Smooth muscle cell (in vitro differentiated cells): ENCODE measurements at regions not wholly inside any gene's neighbourhood (a gene's known extent, or its start where the extent isn't known, plus 50 kb on each side); places are given as distances from the start of the nearest gene placed in this dataset.

ENCODE experiments used
- DNase-seq: peaks from one replicate; lab custom pipeline; 2025; ENCODE audit not compliant: unreplicated experiment; lab: John Stamatoyannopoulos, UW
- H2AFZ ChIP-seq: fragments of 200-600 bp; sonication (generic); 2 replicates; pipeline ENCODE4 v1.6.0; 2016; ENCODE audit warnings: antibody characterized with exemption, low read depth, mild to moderate bottlenecking
- H3F3A ChIP-seq: fragments of 200-600 bp; sonication (generic); 2 replicates; pipeline ENCODE4 v1.6.0; 2017; ENCODE audit warnings: antibody characterized with exemption, low read depth
- H3K27ac ChIP-seq: fragments of 200-600 bp; sonication (generic); 2 replicates; pipeline ENCODE4 v1.5.1; 2016; ENCODE audit warnings: low read depth, mild to moderate bottlenecking
- H3K27me3 ChIP-seq: fragments of 200-600 bp; sonication (generic); 2 replicates; pipeline ENCODE4 v1.6.1; 2016; ENCODE audit warnings: low read depth, mild to moderate bottlenecking
- H3K36me3 ChIP-seq: fragments of 200-600 bp; sonication (generic); 2 replicates; pipeline ENCODE4 v1.5.1; 2016; ENCODE audit warnings: low read depth
- H3K4me1 ChIP-seq: fragments of 200-600 bp; sonication (generic); 2 replicates; pipeline ENCODE4 v1.5.1; 2016; ENCODE audit warnings: low read depth
- H3K4me2 ChIP-seq: fragments of 200-600 bp; sonication (generic); 2 replicates; pipeline ENCODE4 v1.6.0; 2016; ENCODE audit warnings: mild to moderate bottlenecking
- H3K4me3 ChIP-seq: fragments of 200-600 bp; sonication (generic); 2 replicates; pipeline ENCODE4 v1.5.1; 2016; ENCODE audit warnings: mild to moderate bottlenecking
- H3K79me2 ChIP-seq: fragments of 200-600 bp; sonication (generic); 2 replicates; pipeline ENCODE4 v1.6.0; 2016; ENCODE audit warnings: low read depth, mild to moderate bottlenecking
- H3K9ac ChIP-seq: fragments of 200-600 bp; sonication (generic); 2 replicates; pipeline ENCODE4 v1.6.0; 2016; ENCODE audit warnings: low read depth
- H3K9me3 ChIP-seq: fragments of 200-600 bp; sonication (generic); replicated peaks from 2 replicates; pipeline ENCODE4 v1.5.1; 2016; ENCODE audit warnings: low read depth
- H4K20me1 ChIP-seq: fragments of 200-600 bp; sonication (generic); 2 replicates; pipeline ENCODE4 v1.6.0; 2016; ENCODE audit warnings: low read depth
- WGBS: methylation state at CpG from one replicate; pipeline ENCODE4 v1.1.7; 2016; ENCODE audit warnings: low lambda C conversion rate; 5-methylcytosine and 5-hydroxymethylcytosine counted together
- TF ChIP-seq, protein P1 (sequence below): fragments of 200-600 bp; sonication (generic); IDR thresholded peaks from 2 replicates; pipeline ENCODE4 v1.5.1; 2017; ENCODE audit warnings: borderline replicate concordance, mild to moderate bottlenecking, antibody characterized with exemption; ENCODE audit not compliant: insufficient read depth, poor library complexity, severe bottlenecking

DNA sequence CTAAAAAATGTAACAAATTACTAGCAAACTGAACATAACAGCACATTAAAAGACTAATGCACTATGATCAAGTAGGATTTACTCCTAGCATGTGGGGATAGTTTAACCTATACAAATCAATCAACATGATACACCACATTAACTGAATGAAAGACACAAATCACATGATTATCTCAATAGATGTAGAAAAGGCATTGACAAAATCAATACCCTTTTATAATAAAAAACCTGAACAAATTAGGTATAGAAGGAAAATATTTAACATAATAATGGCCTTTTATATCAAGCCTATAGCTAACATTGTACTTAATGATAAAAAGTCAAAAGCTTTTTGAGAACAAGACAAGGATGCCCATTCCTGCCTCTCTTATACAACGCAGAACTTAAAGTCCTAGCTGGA lies 540.0 kb downstream of the RERGL start:
- Histone ChIP-seq H3K79me2 (no peaks in the 10 kb centered on the region), H3K9ac (no peak overlapping the region), H3F3A (no peaks in the 10 kb centered on the region), H3K36me3 (no peaks in the 10 kb centered on the region), H3K27me3 (no peaks in the 10 kb centered on the region), H3K4me1 (no peaks in the 10 kb centered on the region), H3K4me3 (no peak overlapping the region), H3K9me3 (no peaks in the 10 kb centered on the region), H3K4me2 (no peak overlapping the region), H3K27ac (no peak overlapping the region), H2AFZ (no peak overlapping the region), H4K20me1 (no peaks in the 10 kb centered on the region)
- TF ChIP-seq, protein P1, sequence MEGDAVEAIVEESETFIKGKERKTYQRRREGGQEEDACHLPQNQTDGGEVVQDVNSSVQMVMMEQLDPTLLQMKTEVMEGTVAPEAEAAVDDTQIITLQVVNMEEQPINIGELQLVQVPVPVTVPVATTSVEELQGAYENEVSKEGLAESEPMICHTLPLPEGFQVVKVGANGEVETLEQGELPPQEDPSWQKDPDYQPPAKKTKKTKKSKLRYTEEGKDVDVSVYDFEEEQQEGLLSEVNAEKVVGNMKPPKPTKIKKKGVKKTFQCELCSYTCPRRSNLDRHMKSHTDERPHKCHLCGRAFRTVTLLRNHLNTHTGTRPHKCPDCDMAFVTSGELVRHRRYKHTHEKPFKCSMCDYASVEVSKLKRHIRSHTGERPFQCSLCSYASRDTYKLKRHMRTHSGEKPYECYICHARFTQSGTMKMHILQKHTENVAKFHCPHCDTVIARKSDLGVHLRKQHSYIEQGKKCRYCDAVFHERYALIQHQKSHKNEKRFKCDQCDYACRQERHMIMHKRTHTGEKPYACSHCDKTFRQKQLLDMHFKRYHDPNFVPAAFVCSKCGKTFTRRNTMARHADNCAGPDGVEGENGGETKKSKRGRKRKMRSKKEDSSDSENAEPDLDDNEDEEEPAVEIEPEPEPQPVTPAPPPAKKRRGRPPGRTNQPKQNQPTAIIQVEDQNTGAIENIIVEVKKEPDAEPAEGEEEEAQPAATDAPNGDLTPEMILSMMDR, result no peak
- WGBS, result 93% methylated on average over 1 of the region's 1 CpG
- no peak for DNase-seq

- 83% methylated on average over 2 of the region's 2 CpGs for WGBS
- no peak overlapping the region for H2AFZ ChIP-seq
- no peak overlapping the region for H3K27ac ChIP-seq
- H3K4me3 ChIP-seq, result no peak overlapping the region
- no peaks in the 10 kb centered on the region for H3K36me3 ChIP-seq
- H3K4me1 ChIP-seq, result no peaks in the 10 kb centered on the region
- no peaks in the 10 kb centered on the region for H3K27me3 ChIP-seq
- TF ChIP-seq, protein P1, result no peak
- no peak for DNase-seq
- H4K20me1 ChIP-seq, result no peaks in the 10 kb centered on the region
- no peaks in the 10 kb centered on the region for H3K9me3 ChIP-seq
- H3K79me2 ChIP-seq, result no peaks in the 10 kb centered on the region
- no peaks in the 10 kb centered on the region for H3F3A ChIP-seq
- H3K9ac ChIP-seq, result no peak overlapping the region
- no peak overlapping the region for H3K4me2 ChIP-seq
Measured at GRCh38 chr12:17540921-17541320, 549.1 kb downstream of the RERGL start.

GRCh38 chr12:17528394-17528793 lies 561.6 kb downstream of the RERGL start:
- TF ChIP-seq, protein P1, result no peak
- H3K9me3 ChIP-seq, result no peaks in the 10 kb centered on the region
- H3K27me3 ChIP-seq, result no peaks in the 10 kb centered on the region
- DNase-seq, result no peak
- H4K20me1 ChIP-seq, result no peaks in the 10 kb centered on the region
- H3K27ac ChIP-seq, result no peak overlapping the region
- no peaks in the 10 kb centered on the region for H3K36me3 ChIP-seq
- H3K79me2 ChIP-seq, result no peaks in the 10 kb centered on the region
- no peak overlapping the region for H2AFZ ChIP-seq
- H3F3A ChIP-seq, result no peaks in the 10 kb centered on the region
- H3K4me3 ChIP-seq, result no peak overlapping the region
- 17% methylated on average over 2 of the region's 2 CpGs for WGBS
- no peaks in the 10 kb centered on the region for H3K4me1 ChIP-seq
- H3K9ac ChIP-seq, result no peak overlapping the region
- H3K4me2 ChIP-seq, result no peak overlapping the region

- Histone ChIP-seq H3K36me3 (no peaks in the 10 kb centered on the region), H3K79me2 (no peaks in the 10 kb centered on the region), H3F3A (no peaks in the 10 kb centered on the region), H3K27me3 (no peaks in the 10 kb centered on the region), H3K4me3 (no peak overlapping the region), H3K4me1 (no peaks in the 10 kb centered on the region), H2AFZ (no peak overlapping the region), H3K4me2 (no peak overlapping the region), H4K20me1 (no peaks in the 10 kb centered on the region), H3K9ac (no peak overlapping the region), H3K27ac (no peak overlapping the region), H3K9me3 (no peaks in the 10 kb centered on the region)
- no peak for DNase-seq
- 59% methylated on average over 1 of the region's 1 CpG for WGBS
- TF ChIP-seq, protein P1, result no peak
Measured at GRCh38 chr12:17527021-17527420, 563.0 kb downstream of the RERGL start.
